Nephron (organoid): ENCODE measurements at regions not wholly inside any gene's neighbourhood (a gene's known extent, or its start where the extent isn't known, plus 50 kb on each side); places are given as distances from the start of the nearest gene placed in this dataset.

Experiments used
- H3K27ac Mint-ChIP-seq, 3 experiments: 2 replicates each; pipeline ENCODE4 v1.8.0; 2020; ENCODE audit warnings: mixed read lengths in 3 of 3, mild to moderate bottlenecking in 2 of 3, moderate library complexity in 1 of 3
- H3K27me3 Mint-ChIP-seq: 2 replicates; pipeline ENCODE4 v1.8.0; 2021; ENCODE audit warnings: low read depth, mild to moderate bottlenecking, moderate library complexity, mixed read lengths
- H3K36me3 Mint-ChIP-seq: 2 replicates; pipeline ENCODE4 v1.8.0; 2020; ENCODE audit warnings: low read depth, mixed read lengths
- H3K4me1 Mint-ChIP-seq: 2 replicates; pipeline ENCODE4 v1.8.0; 2020; ENCODE audit warnings: mixed read lengths
- H3K4me3 Mint-ChIP-seq, 3 experiments: 2 replicates each; pipeline ENCODE4 v1.8.0; 2020; ENCODE audit warnings: mild to moderate bottlenecking in 3 of 3, mixed read lengths in 3 of 3, moderate library complexity in 2 of 3
- H3K9me3 Mint-ChIP-seq: 2 replicates; pipeline ENCODE4 v1.8.0; 2020; ENCODE audit warnings: mixed read lengths
- TF ChIP-seq, protein P1 (sequence below), 3 experiments: fragments of 200-600 bp; sonication (generic); IDR thresholded peaks; one replicate each; pipeline ENCODE4 v1.5.0; 2021; ENCODE audit warnings: antibody characterized with exemption in 3 of 3; ENCODE audit not compliant: unreplicated experiment in 3 of 3

DNA sequence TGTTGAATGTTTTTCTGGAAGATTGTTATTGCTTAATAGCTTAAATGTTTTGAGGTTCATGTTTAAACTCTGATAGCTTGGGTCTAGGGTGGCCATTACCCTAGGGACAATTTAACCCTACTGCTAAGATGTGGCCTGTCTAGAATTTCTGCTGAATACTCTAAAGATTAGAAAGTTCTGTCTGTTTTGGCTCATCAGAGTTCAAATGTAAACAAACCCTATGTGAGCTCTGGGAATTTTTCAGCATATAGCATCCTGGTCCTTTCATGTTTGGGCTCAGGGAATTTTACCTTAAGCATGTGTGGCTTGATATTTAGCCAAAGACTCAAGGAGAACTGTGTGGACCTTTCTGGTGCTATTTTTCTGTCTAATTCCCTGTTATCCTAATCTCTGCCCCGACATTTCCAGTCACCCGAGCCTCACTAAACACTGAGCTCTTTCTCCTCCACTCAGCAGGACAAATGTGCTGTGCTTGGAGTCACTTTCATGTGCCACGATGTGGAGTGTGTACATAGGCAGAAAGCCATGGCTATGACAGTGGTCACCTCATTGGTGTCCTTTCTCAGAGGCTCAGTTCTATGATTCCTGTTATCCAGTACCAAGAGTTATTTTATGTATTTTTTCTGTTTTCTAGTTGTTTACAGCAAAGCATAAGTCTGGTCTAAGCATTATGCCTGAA lies 492.5 kb upstream of the SPHKAP start:
- no peak overlapping the region for H3K4me3 Mint-ChIP-seq
- H3K9me3 Mint-ChIP-seq = peaks cover 2% of the 10 kb centered on the region
- TF ChIP-seq, protein P1, sequence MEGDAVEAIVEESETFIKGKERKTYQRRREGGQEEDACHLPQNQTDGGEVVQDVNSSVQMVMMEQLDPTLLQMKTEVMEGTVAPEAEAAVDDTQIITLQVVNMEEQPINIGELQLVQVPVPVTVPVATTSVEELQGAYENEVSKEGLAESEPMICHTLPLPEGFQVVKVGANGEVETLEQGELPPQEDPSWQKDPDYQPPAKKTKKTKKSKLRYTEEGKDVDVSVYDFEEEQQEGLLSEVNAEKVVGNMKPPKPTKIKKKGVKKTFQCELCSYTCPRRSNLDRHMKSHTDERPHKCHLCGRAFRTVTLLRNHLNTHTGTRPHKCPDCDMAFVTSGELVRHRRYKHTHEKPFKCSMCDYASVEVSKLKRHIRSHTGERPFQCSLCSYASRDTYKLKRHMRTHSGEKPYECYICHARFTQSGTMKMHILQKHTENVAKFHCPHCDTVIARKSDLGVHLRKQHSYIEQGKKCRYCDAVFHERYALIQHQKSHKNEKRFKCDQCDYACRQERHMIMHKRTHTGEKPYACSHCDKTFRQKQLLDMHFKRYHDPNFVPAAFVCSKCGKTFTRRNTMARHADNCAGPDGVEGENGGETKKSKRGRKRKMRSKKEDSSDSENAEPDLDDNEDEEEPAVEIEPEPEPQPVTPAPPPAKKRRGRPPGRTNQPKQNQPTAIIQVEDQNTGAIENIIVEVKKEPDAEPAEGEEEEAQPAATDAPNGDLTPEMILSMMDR (IDR thresholded peaks at IDR 0.05; ENCODE audit: unreplicated experiment in 3 of 3) = no peak
- H3K27ac Mint-ChIP-seq = no peak overlapping the region
- H3K36me3 Mint-ChIP-seq = no peaks in the 10 kb centered on the region
- peaks cover 22% of the 10 kb centered on the region for H3K4me1 Mint-ChIP-seq
- H3K27me3 Mint-ChIP-seq = peaks cover 1% of the 10 kb centered on the region

DNA sequence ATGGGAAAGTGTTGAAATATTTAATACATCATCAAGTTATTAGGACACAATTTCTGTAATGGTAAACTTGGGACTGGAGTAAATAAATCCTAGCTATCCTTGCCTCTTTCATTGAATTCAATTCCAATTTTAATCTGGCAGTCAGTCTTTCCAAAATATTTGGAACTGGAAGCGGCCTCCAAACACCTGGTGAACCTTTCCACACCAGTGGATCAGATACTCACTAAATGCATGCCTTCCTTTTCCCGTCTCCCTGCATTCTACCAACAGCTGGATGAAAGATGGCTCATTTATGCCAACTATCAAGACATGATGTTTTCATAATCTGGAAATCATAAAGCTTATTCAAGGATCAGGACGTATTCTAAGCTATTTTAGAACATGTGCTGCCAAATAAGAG lies 488.2 kb upstream of the SPHKAP start:
- TF ChIP-seq, protein P1 (IDR thresholded peaks at IDR 0.05; ENCODE audit: unreplicated experiment in 3 of 3) = no peak
- Mint-ChIP-seq H3K9me3 (peaks cover 2% of the 10 kb centered on the region), H3K4me1 (peaks cover 20% of the 10 kb centered on the region), H3K36me3 (no peaks in the 10 kb centered on the region), H3K27ac (no peak overlapping the region), H3K4me3 (no peak overlapping the region), H3K27me3 (no peaks in the 10 kb centered on the region)

DNA sequence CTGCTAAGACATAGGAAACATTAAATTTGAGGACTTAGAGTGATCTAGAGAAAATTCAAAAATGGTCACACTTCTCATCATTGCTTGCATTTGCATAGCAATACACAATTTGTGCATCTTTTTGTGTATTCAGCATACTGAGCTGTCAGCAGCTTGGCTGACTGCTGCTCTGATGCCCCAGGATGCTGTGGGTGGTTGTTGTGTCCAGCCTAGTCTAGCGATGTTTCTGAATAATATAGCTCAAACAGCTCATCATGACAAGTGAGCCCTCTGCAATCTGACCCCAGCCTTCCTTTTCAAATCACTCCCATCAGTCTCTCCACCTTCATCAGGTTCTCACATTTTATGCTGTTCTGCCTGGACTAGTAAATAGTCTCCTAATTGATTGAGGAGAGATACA lies 483.7 kb upstream of the SPHKAP start:
- Mint-ChIP-seq H3K27me3 (no peaks in the 10 kb centered on the region), H3K4me3 (no peak overlapping the region), H3K36me3 (no peaks in the 10 kb centered on the region), H3K4me1 (peaks cover 15% of the 10 kb centered on the region), H3K9me3 (no peaks in the 10 kb centered on the region), H3K27ac (no peak overlapping the region)
- TF ChIP-seq, protein P1 (IDR thresholded peaks at IDR 0.05; ENCODE audit: unreplicated experiment in 3 of 3) = no peak

DNA sequence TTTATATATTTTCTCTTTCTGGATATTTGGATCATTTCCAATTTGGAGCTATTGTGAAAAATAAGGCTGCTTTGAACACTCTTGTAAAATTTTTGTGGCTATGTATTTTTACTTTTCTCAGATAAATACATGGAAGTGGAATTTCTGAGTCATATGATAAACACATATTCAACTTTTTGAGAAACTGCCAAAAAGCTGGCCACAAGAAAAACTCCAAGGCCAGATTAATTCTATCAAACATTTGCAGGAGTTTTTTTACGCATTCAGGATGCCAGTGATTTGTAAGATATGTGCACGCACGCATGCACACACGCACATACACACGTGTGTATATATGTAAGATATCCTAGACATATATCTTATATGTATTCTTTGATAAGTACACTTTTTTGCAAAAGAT lies 477.5 kb upstream of the SPHKAP start:
- TF ChIP-seq, protein P1 (IDR thresholded peaks at IDR 0.05; ENCODE audit: unreplicated experiment in 3 of 3) = no peak
- Mint-ChIP-seq H3K9me3 (no peaks in the 10 kb centered on the region), H3K27ac (no peak overlapping the region), H3K4me1 (peaks cover 4% of the 10 kb centered on the region), H3K4me3 (no peak overlapping the region), H3K36me3 (no peaks in the 10 kb centered on the region), H3K27me3 (peaks cover 5% of the 10 kb centered on the region)

DNA sequence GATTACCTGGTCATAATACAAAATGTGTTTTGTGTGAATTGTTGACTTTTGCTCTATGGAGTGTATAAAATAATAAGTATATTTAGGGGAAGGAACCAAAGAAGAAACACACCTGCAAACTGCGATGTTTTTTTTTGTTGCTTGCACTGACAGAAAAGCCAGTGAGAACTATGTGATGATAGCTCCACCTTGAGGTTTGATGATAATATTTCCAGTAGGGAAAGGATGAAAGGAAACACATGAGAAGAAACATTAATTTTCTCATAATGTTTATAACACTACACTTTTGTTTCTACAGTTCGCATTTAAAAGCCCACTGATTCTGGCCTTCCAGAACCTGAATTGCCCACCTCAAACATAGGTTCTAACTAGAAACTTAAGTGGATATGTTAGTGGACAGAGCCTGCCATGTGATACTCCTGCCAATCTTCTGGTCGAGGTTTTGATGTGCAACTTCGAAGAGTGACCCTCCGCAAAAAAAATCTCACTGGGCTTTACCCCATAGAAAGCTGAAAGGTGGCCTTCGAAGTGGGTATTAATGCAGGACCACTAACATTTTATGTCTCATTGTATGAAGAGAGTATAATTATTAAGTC lies 476.4 kb upstream of the SPHKAP start:
- Mint-ChIP-seq H3K27ac (no peak overlapping the region), H3K27me3 (peaks cover 5% of the 10 kb centered on the region), H3K9me3 (no peaks in the 10 kb centered on the region), H3K4me3 (no peak overlapping the region), H3K36me3 (no peaks in the 10 kb centered on the region), H3K4me1 (peaks cover 4% of the 10 kb centered on the region)
- TF ChIP-seq, protein P1 (IDR thresholded peaks at IDR 0.05; ENCODE audit: unreplicated experiment in 3 of 3) = peak; percentile 65 to 79 (median 78)

DNA sequence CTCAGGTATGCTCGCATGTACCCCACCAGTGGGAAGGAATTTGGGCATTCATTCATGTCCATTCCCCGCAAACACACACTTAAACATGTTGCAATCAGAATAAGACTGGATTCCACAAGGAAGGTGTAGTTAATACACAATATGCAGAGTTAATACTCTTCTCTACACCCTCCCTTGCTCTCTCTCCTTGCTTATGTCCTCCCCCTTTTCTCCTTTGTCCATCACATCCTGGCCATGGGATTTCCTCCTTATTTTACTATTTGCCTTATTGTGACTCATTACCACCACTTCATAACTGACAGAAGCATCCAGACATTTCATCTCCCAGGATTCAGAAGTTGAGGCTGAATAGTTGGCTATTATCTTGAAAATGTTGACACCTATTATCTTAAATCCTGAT lies 473.8 kb upstream of the SPHKAP start:
- peaks cover 4% of the 10 kb centered on the region for H3K4me1 Mint-ChIP-seq
- no peaks in the 10 kb centered on the region for H3K9me3 Mint-ChIP-seq
- H3K36me3 Mint-ChIP-seq = no peaks in the 10 kb centered on the region
- TF ChIP-seq, protein P1 (IDR thresholded peaks at IDR 0.05; ENCODE audit: unreplicated experiment in 3 of 3) = no peak
- H3K27ac Mint-ChIP-seq = no peak overlapping the region
- H3K27me3 Mint-ChIP-seq = peaks cover 5% of the 10 kb centered on the region
- no peak overlapping the region for H3K4me3 Mint-ChIP-seq
